ENCODE measurements at regions not wholly inside any gene's neighbourhood (a gene's known extent, or its start where the extent isn't known, plus 50 kb on each side); places are given as distances from the start of the nearest gene placed in this dataset.

GRCh38 chr1:218895064-218895587 is 278.6 kb upstream of the LYPLAL1 start:
- Histone ChIP-seq H3K4me1 (ENCODE audit: low read length) (no peaks in the 10 kb centered on the region), H3K79me2 (ENCODE audit: low read length) (no peaks in the 10 kb centered on the region), H3K4me3 (ENCODE audit: low read length) (no peak overlapping the region), H4K20me1 (ENCODE audit: insufficient read depth, low read length) (no peaks in the 10 kb centered on the region), H2AFZ (ENCODE audit: low read length) (no peak overlapping the region), H3K27ac (ENCODE audit: low read length) (no peak overlapping the region), H3K9me3 (replicated peaks; ENCODE audit: insufficient read depth, low read length) (no peaks in the 10 kb centered on the region), H3K9me2 (replicated peaks; ENCODE audit: insufficient read depth, low read length) (no peaks in the 10 kb centered on the region), H3K36me3 (replicated peaks; ENCODE audit: insufficient read depth, low read length) (no peaks in the 10 kb centered on the region), H3K4me2 (ENCODE audit: low read depth, low read length) (no peak overlapping the region), H3K27me3 (replicated peaks; ENCODE audit: insufficient read depth, low read length) (no peaks in the 10 kb centered on the region), H3K9ac (ENCODE audit: low read length) (no peak overlapping the region), H3F3A (ENCODE audit: insufficient read depth, low read length) (no peaks in the 10 kb centered on the region)
- no peak for DNase-seq
- TF ChIP-seq EZH2 (optimal IDR thresholded peaks at IDR 0.05; ENCODE audit: low read depth, low read length) (no peak), EZH2phosphoT487 (IDR thresholded peaks at IDR 0.05; ENCODE audit: low read length) (no peak), CTCF (IDR thresholded peaks at IDR 0.05; ENCODE audit: low read length) (no peak)

GRCh38 chr1:218896202-218896601 is 277.5 kb upstream of the LYPLAL1 start:
- H3K9me3 ChIP-seq (replicated peaks; ENCODE audit: insufficient read depth, low read length) = no peaks in the 10 kb centered on the region
- H3K79me2 ChIP-seq (ENCODE audit: low read length) = no peaks in the 10 kb centered on the region
- no peak overlapping the region for H3K27ac ChIP-seq (ENCODE audit: low read length)
- no peaks in the 10 kb centered on the region for H3K27me3 ChIP-seq (replicated peaks; ENCODE audit: insufficient read depth, low read length)
- H3K36me3 ChIP-seq (replicated peaks; ENCODE audit: insufficient read depth, low read length) = no peaks in the 10 kb centered on the region
- no peak for TF ChIP-seq CTCF (IDR thresholded peaks at IDR 0.05; ENCODE audit: low read length)
- no peak for TF ChIP-seq EZH2 (optimal IDR thresholded peaks at IDR 0.05; ENCODE audit: low read depth, low read length)
- TF ChIP-seq EZH2phosphoT487 (IDR thresholded peaks at IDR 0.05; ENCODE audit: low read length) = no peak
- no peak overlapping the region for H3K9ac ChIP-seq (ENCODE audit: low read length)
- no peaks in the 10 kb centered on the region for H4K20me1 ChIP-seq (ENCODE audit: insufficient read depth, low read length)
- H2AFZ ChIP-seq (ENCODE audit: low read length) = no peak overlapping the region
- H3F3A ChIP-seq (ENCODE audit: insufficient read depth, low read length) = no peaks in the 10 kb centered on the region
- no peaks in the 10 kb centered on the region for H3K9me2 ChIP-seq (replicated peaks; ENCODE audit: insufficient read depth, low read length)
- H3K4me3 ChIP-seq (ENCODE audit: low read length) = no peak overlapping the region
- no peaks in the 10 kb centered on the region for H3K4me1 ChIP-seq (ENCODE audit: low read length)
- H3K4me2 ChIP-seq (ENCODE audit: low read depth, low read length) = no peak overlapping the region
- DNase-seq = no peak

DNA sequence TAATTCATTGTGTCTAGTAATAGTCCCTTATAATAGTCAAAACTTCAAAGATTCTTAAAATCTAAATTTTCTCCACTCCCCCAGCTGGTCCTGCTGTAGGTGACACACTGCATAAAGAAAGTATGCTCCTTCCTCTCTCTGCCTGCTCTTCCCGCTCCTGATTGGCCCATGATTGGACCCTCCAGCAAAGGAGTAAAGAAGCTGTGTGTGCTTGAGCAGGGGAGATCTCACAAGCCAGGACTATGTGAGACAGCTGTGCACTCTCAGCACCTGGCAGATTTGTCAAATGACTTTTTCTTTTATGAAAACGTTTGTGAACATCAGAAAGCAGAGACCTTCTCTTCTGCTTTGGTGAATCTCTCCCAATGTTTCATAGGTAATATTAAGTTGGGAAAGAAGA is 274.8 kb upstream of the LYPLAL1 start:
- Histone ChIP-seq H4K20me1 (ENCODE audit: insufficient read depth, low read length) (no peaks in the 10 kb centered on the region), H2AFZ (ENCODE audit: low read length) (no peak overlapping the region), H3K36me3 (replicated peaks; ENCODE audit: insufficient read depth, low read length) (no peaks in the 10 kb centered on the region), H3K9me3 (replicated peaks; ENCODE audit: insufficient read depth, low read length) (no peaks in the 10 kb centered on the region), H3K9ac (ENCODE audit: low read length) (no peak overlapping the region), H3K79me2 (ENCODE audit: low read length) (no peaks in the 10 kb centered on the region), H3K9me2 (replicated peaks; ENCODE audit: insufficient read depth, low read length) (no peaks in the 10 kb centered on the region), H3K27me3 (replicated peaks; ENCODE audit: insufficient read depth, low read length) (no peaks in the 10 kb centered on the region), H3K4me2 (ENCODE audit: low read depth, low read length) (no peak overlapping the region), H3K4me1 (ENCODE audit: low read length) (no peaks in the 10 kb centered on the region), H3K4me3 (ENCODE audit: low read length) (no peak overlapping the region), H3K27ac (ENCODE audit: low read length) (no peak overlapping the region), H3F3A (ENCODE audit: insufficient read depth, low read length) (no peaks in the 10 kb centered on the region)
- TF ChIP-seq CTCF (IDR thresholded peaks at IDR 0.05; ENCODE audit: low read length) = no peak
- TF ChIP-seq EZH2 (optimal IDR thresholded peaks at IDR 0.05; ENCODE audit: low read depth, low read length) = no peak
- TF ChIP-seq EZH2phosphoT487 (IDR thresholded peaks at IDR 0.05; ENCODE audit: low read length) = no peak
- no peak for DNase-seq

All from MM.1S (cell line).